Subcutaneous abdominal adipose tissue (tissue), 5 donors: ENCODE measurements at regions not wholly inside any gene's neighbourhood (a gene's known extent, or its start where the extent isn't known, plus 50 kb on each side); places are given as distances from the start of the nearest gene placed in this dataset.

Experiments
- H3K27ac ChIP-seq: one replicate; pipeline ENCODE4 v1.7.0; 2013; ENCODE audit warnings: low read depth, mild to moderate bottlenecking, inconsistent platforms, low read length, moderate library complexity
- H3K27me3 ChIP-seq, 5 donors: one replicate each; pipeline ENCODE4 v1.7.0; 2013; ENCODE audit warnings: low read length in 5 of 5, inconsistent platforms in 1 of 5; ENCODE audit not compliant: control insufficient read depth in 5 of 5, insufficient read depth in 4 of 5
- H3K36me3 ChIP-seq, 5 donors: one replicate each; pipeline ENCODE4 v1.7.0; 2013; ENCODE audit warnings: low read length in 5 of 5; ENCODE audit not compliant: control insufficient read depth in 5 of 5, insufficient read depth in 5 of 5
- H3K4me1 ChIP-seq, 5 donors: one replicate each; pipeline ENCODE4 v1.7.0; 2013; ENCODE audit warnings: low read length in 5 of 5, mild to moderate bottlenecking in 3 of 5, moderate library complexity in 1 of 5; ENCODE audit not compliant: control insufficient read depth in 5 of 5, insufficient read depth in 5 of 5
- H3K4me3 ChIP-seq, 5 donors: one replicate each; pipeline ENCODE4 v1.7.0; 2013; ENCODE audit warnings: low read length in 5 of 5, low read depth in 1 of 5
- H3K9ac ChIP-seq, 5 donors: one replicate each; pipeline ENCODE4 v1.7.0; 2013; ENCODE audit warnings: low read length in 5 of 5, mild to moderate bottlenecking in 4 of 5, moderate library complexity in 3 of 5
- H3K9me3 ChIP-seq, 5 donors: one replicate each; pipeline ENCODE4 v1.7.0; 2013; ENCODE audit warnings: low read length in 5 of 5; ENCODE audit not compliant: control insufficient read depth in 5 of 5
- donor health status: healthy.
- donor health status: healthy.
- donor health status: healthy.
- donor health status: healthy.
- donor health status: healthy.

- Histone ChIP-seq H3K4me3 (no peak overlapping the region), H3K9me3 (no peaks in the 10 kb centered on the region), H3K27me3 (no peaks in the 10 kb centered on the region), H3K27ac (no peak overlapping the region), H3K36me3 (no peaks in the 10 kb centered on the region), H3K4me1 (no peaks in the 10 kb centered on the region), H3K9ac (no peak overlapping the region)
These were observed 828.1 kb upstream of the GRAMD2B start for GRCh38 chr5:125595095-125595494.

- no peaks in the 10 kb centered on the region for H3K4me1 ChIP-seq
- H3K27ac ChIP-seq: no peak overlapping the region
- H3K9me3 ChIP-seq: no peaks in the 10 kb centered on the region
- no peak overlapping the region for H3K9ac ChIP-seq
- H3K36me3 ChIP-seq: no peaks in the 10 kb centered on the region
- H3K27me3 ChIP-seq: no peaks in the 10 kb centered on the region
- no peak overlapping the region for H3K4me3 ChIP-seq
These were observed 827.4 kb upstream of the GRAMD2B start for GRCh38 chr5:125595845-125596244.

GRCh38 chr5:125597338-125597737 is 825.9 kb upstream of the GRAMD2B start:
- H3K27me3 ChIP-seq: no peaks in the 10 kb centered on the region
- no peaks in the 10 kb centered on the region for H3K9me3 ChIP-seq
- no peak overlapping the region for H3K9ac ChIP-seq
- no peaks in the 10 kb centered on the region for H3K36me3 ChIP-seq
- no peaks in the 10 kb centered on the region for H3K4me1 ChIP-seq
- no peak overlapping the region for H3K4me3 ChIP-seq
- H3K27ac ChIP-seq: no peak overlapping the region

- no peaks in the 10 kb centered on the region for H3K27me3 ChIP-seq
- no peaks in the 10 kb centered on the region for H3K9me3 ChIP-seq
- H3K36me3 ChIP-seq: no peaks in the 10 kb centered on the region
- no peak overlapping the region for H3K27ac ChIP-seq
- no peaks in the 10 kb centered on the region for H3K4me1 ChIP-seq
- no peak overlapping the region for H3K9ac ChIP-seq
- H3K4me3 ChIP-seq: no peak overlapping the region
These were observed 822.6 kb upstream of the GRAMD2B start for GRCh38 chr5:125600559-125600958.

- H3K27ac ChIP-seq: no peak overlapping the region
- H3K9me3 ChIP-seq: no peaks in the 10 kb centered on the region
- no peaks in the 10 kb centered on the region for H3K27me3 ChIP-seq
- H3K36me3 ChIP-seq: no peaks in the 10 kb centered on the region
- no peak overlapping the region for H3K9ac ChIP-seq
- no peaks in the 10 kb centered on the region for H3K4me1 ChIP-seq
- no peak overlapping the region for H3K4me3 ChIP-seq
These were observed 821.0 kb upstream of the GRAMD2B start for GRCh38 chr5:125602184-125602583.

GRCh38 chr5:125603321-125603720 is 819.9 kb upstream of the GRAMD2B start:
- no peak overlapping the region for H3K9ac ChIP-seq
- no peaks in the 10 kb centered on the region for H3K4me1 ChIP-seq
- H3K9me3 ChIP-seq: no peaks in the 10 kb centered on the region
- no peaks in the 10 kb centered on the region for H3K27me3 ChIP-seq
- H3K27ac ChIP-seq: no peak overlapping the region
- no peak overlapping the region for H3K4me3 ChIP-seq
- no peaks in the 10 kb centered on the region for H3K36me3 ChIP-seq

- H3K4me3 ChIP-seq: no peak overlapping the region
- H3K36me3 ChIP-seq: no peaks in the 10 kb centered on the region
- no peaks in the 10 kb centered on the region for H3K4me1 ChIP-seq
- H3K27me3 ChIP-seq: no peaks in the 10 kb centered on the region
- no peak overlapping the region for H3K9ac ChIP-seq
- no peak overlapping the region for H3K27ac ChIP-seq
- H3K9me3 ChIP-seq: no peaks in the 10 kb centered on the region
These were observed 819.1 kb upstream of the GRAMD2B start for GRCh38 chr5:125604104-125604503.

- Histone ChIP-seq H3K27ac (no peak overlapping the region), H3K4me1 (no peaks in the 10 kb centered on the region)
These were observed 816.2 kb upstream of the GRAMD2B start for GRCh38 chr5:125607018-125607417.

GRCh38 chr5:125609011-125609410 is 814.2 kb upstream of the GRAMD2B start:
- Histone ChIP-seq H3K9me3 (no peaks in the 10 kb centered on the region), H3K4me3 (no peak overlapping the region), H3K4me1 (no peaks in the 10 kb centered on the region), H3K27ac (no peak overlapping the region), H3K27me3 (no peaks in the 10 kb centered on the region), H3K9ac (no peak overlapping the region), H3K36me3 (no peaks in the 10 kb centered on the region)

More at GRCh38 chr5:125607018-125607417, 816.2 kb upstream of the GRAMD2B start:
- Histone ChIP-seq H3K9ac (no peak overlapping the region), H3K27me3 (no peaks in the 10 kb centered on the region), H3K4me3 (no peak overlapping the region), H3K9me3 (no peaks in the 10 kb centered on the region), H3K36me3 (no peaks in the 10 kb centered on the region)

- Histone ChIP-seq H3K36me3 (no peaks in the 10 kb centered on the region), H3K4me3 (no peak overlapping the region), H3K9me3 (no peaks in the 10 kb centered on the region), H3K27me3 (no peaks in the 10 kb centered on the region), H3K9ac (no peak overlapping the region), H3K4me1 (no peaks in the 10 kb centered on the region), H3K27ac (no peak overlapping the region)
These were observed 812.3 kb upstream of the GRAMD2B start for GRCh38 chr5:125610892-125611291.

GRCh38 chr5:125611541-125611940 is 811.7 kb upstream of the GRAMD2B start:
- H3K27me3 ChIP-seq: no peaks in the 10 kb centered on the region
- no peaks in the 10 kb centered on the region for H3K36me3 ChIP-seq
- no peaks in the 10 kb centered on the region for H3K4me1 ChIP-seq
- H3K4me3 ChIP-seq: no peak overlapping the region
- no peak overlapping the region for H3K27ac ChIP-seq
- H3K9me3 ChIP-seq: no peaks in the 10 kb centered on the region
- H3K9ac ChIP-seq: no peak overlapping the region
